ENCODE measurements at regions not wholly inside any gene's neighbourhood (a gene's known extent, or its start where the extent isn't known, plus 50 kb on each side); places are given as distances from the start of the nearest gene placed in this dataset.

DNA sequence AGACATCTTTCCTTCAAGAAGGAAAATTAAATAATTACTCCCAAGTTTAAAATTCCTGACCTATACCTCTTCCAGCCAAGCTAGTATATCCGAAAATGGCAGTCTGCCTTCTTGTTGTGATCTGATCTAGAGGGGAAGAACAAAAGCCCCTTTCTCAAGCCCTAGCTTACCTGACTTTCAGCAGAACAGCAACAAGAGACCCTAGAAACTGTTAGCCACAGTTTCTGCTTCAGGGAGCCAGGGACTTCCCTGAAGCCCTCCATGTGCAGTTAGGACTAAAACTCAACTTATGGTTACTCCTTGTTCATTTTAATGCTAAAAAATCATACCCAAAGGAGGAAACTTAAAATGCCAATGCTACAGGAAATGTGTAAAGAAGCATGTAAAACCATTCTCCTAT is 366.7 kb upstream of the CTNND2 start:
- TF ChIP-seq ZBTB1 (tag by site-specific recombination; IDR thresholded peaks at IDR 0.05) = no peak
- TF ChIP-seq ZXDB (tag by site-specific recombination; IDR thresholded peaks at IDR 0.05) = no peak
- no peak for TF ChIP-seq ZBTB8A (tag by site-specific recombination; IDR thresholded peaks at IDR 0.05)
- TF ChIP-seq MYNN (tag by site-specific recombination; IDR thresholded peaks at IDR 0.05; ENCODE audit: borderline replicate concordance) = no peak
- no peak for TF ChIP-seq ZEB2 (tag by site-specific recombination; IDR thresholded peaks at IDR 0.05)
- no peak for TF ChIP-seq ZNF24 (tag by site-specific recombination; IDR thresholded peaks at IDR 0.05)
- TF ChIP-seq ZBTB17 (tag by site-specific recombination; IDR thresholded peaks at IDR 0.05) = no peak
- TF ChIP-seq, protein P1, sequence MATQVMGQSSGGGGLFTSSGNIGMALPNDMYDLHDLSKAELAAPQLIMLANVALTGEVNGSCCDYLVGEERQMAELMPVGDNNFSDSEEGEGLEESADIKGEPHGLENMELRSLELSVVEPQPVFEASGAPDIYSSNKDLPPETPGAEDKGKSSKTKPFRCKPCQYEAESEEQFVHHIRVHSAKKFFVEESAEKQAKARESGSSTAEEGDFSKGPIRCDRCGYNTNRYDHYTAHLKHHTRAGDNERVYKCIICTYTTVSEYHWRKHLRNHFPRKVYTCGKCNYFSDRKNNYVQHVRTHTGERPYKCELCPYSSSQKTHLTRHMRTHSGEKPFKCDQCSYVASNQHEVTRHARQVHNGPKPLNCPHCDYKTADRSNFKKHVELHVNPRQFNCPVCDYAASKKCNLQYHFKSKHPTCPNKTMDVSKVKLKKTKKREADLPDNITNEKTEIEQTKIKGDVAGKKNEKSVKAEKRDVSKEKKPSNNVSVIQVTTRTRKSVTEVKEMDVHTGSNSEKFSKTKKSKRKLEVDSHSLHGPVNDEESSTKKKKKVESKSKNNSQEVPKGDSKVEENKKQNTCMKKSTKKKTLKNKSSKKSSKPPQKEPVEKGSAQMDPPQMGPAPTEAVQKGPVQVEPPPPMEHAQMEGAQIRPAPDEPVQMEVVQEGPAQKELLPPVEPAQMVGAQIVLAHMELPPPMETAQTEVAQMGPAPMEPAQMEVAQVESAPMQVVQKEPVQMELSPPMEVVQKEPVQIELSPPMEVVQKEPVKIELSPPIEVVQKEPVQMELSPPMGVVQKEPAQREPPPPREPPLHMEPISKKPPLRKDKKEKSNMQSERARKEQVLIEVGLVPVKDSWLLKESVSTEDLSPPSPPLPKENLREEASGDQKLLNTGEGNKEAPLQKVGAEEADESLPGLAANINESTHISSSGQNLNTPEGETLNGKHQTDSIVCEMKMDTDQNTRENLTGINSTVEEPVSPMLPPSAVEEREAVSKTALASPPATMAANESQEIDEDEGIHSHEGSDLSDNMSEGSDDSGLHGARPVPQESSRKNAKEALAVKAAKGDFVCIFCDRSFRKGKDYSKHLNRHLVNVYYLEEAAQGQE (tag by site-specific recombination; IDR thresholded peaks at IDR 0.05) = no peak
- TF ChIP-seq, protein P2, sequence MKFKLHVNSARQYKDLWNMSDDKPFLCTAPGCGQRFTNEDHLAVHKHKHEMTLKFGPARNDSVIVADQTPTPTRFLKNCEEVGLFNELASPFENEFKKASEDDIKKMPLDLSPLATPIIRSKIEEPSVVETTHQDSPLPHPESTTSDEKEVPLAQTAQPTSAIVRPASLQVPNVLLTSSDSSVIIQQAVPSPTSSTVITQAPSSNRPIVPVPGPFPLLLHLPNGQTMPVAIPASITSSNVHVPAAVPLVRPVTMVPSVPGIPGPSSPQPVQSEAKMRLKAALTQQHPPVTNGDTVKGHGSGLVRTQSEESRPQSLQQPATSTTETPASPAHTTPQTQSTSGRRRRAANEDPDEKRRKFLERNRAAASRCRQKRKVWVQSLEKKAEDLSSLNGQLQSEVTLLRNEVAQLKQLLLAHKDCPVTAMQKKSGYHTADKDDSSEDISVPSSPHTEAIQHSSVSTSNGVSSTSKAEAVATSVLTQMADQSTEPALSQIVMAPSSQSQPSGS (tag by site-specific recombination; IDR thresholded peaks at IDR 0.05; ENCODE audit: low read depth) = no peak
- no peak for TF ChIP-seq GLI4 (tag by site-specific recombination; IDR thresholded peaks at IDR 0.05)
- no peak for TF ChIP-seq ZNF19 (tag by site-specific recombination; IDR thresholded peaks at IDR 0.05; ENCODE audit: low read depth)
